ENCODE measurements at regions not wholly inside any gene's neighbourhood (a gene's known extent, or its start where the extent isn't known, plus 50 kb on each side); places are given as distances from the start of the nearest gene placed in this dataset.
A peak's percentile ranks its signal among the peaks of the same experiment; 100 is the strongest.
"Not testable (repeated sequence)": the region's sequence is repeated elsewhere in the genome, so short reads cannot be mapped to it uniquely, and the experiment has no call there.

DNA sequence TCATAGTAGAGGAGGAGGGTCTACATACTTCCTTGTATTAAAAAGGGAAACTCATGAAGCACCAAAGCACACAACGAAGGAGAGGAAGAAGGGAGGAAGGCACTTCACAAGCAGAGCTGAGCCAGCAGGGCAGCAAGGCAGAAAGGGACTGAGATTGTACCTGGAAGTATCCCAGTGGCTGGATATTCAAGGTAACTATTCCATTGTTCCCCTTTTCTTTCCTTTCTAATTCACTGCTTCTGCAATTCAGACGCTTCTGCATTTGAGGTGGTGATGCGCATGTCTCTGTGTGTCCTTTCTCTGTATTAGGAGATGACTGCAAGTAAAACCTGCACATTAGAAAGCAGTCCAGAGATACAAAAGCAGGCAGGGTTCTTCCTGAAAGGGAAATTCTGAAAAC lies 54.9 kb downstream of the UBQLN2 start:
- peak; percentile 16 to 48 (median 36) for DNase-seq

DNA sequence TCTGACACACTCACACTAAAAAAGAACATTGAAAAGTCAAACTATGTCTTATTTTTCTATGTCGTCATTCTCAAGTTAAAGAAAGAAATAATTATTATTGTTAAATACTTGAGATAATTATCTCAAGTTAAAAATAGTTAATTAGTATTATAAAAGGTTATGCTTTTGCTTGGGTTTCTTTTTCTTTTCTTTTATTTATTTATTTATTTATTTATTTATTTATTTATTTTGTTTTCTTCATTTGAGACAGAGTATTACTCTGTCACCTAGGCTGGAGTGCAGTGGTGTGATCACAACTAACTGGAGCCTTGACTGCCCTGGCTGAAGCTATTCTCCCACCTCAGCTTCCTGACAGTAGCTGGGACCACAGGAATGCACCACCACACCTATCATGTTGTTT lies 59.9 kb downstream of the UBQLN2 start:
- no peak for DNase-seq

- not testable (repeated sequence) for DNase-seq
Measured at GRCh38 chrX:56635060-56635459, 71.6 kb downstream of the UBQLN2 start.

DNA sequence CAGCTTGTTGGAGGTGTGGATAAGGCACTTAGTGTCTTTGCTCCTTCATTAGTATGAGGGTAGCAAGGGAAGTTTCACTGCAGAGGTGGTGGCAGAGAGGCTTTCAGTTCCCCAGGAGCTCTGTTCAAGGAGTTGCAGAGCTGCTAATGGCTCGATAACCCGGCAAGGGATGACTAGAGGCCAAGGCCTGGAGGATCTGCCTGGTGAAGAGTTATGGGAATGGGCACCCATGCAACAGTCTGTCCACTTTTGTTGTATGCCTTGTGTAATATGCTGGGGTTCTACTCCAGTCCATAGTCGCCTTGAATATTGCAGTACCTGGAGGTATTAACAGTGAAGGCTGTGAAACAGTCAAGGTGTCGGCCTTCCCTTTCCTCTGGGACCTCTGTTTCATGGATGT lies 67.8 kb upstream of the NBDY start:
- DNase-seq: no peak

All from suppressor macrophage (primary cell).